ENCODE measurements at regions not wholly inside any gene's neighbourhood (a gene's known extent, or its start where the extent isn't known, plus 50 kb on each side); places are given as distances from the start of the nearest gene placed in this dataset.

- H3K27ac ChIP-seq (ENCODE audit: low read depth, low read length), result no peak overlapping the region
- no peak overlapping the region for H2BK120ac ChIP-seq (replicated peaks; ENCODE audit: low read depth, low read length)
- FAIRE-seq (no peak), DNase-seq (ENCODE audit: low read depth in 1 of 2, low spot score in 2 of 2) (no peak)
- H4K91ac ChIP-seq (replicated peaks; ENCODE audit: insufficient read length, low read length), result no peak overlapping the region
- H3K4me2 ChIP-seq (ENCODE audit: insufficient read depth in 1 of 2, low read depth in 2 of 2, low read length in 2 of 2), result no peak overlapping the region
- H3K27me3 ChIP-seq (replicated peaks in 1 of 4; ENCODE audit: control insufficient read depth in 3 of 4, extremely low read depth in 1 of 4, insufficient read depth in 3 of 4, low read length in 3 of 4), result no peaks in the 10 kb centered on the region
- no peak overlapping the region for H2AK5ac ChIP-seq (ENCODE audit: low read depth, low read length)
- H3K14ac ChIP-seq (ENCODE audit: insufficient read length), result no peak overlapping the region
- H4K8ac ChIP-seq (ENCODE audit: extremely low read depth, insufficient read depth, low read length), result no peak overlapping the region
- no peak overlapping the region for H2BK15ac ChIP-seq (ENCODE audit: low read length)
- no peak overlapping the region for H2AFZ ChIP-seq (ENCODE audit: low read length)
- peaks cover 0 to 7% (median 0%) of the 10 kb centered on the region in 4 experiments; a peak in 1 of 7 replicates for H3K4me1 ChIP-seq (replicated peaks in 1 of 4; ENCODE audit: control insufficient read depth in 3 of 4, insufficient read depth in 4 of 4, low read length in 3 of 4)
- no peaks in the 10 kb centered on the region for H3K79me1 ChIP-seq (ENCODE audit: low read depth, low read length)
- H3K4ac ChIP-seq (replicated peaks; ENCODE audit: insufficient read length, low read depth, low read length), result no peak overlapping the region
- no peaks in the 10 kb centered on the region for H3K36me3 ChIP-seq (ENCODE audit: control insufficient read depth in 2 of 4, insufficient read depth in 4 of 4, low read length in 3 of 4)
- H3K4me3 ChIP-seq (ENCODE audit: extremely low read depth in 1 of 4, insufficient read depth in 2 of 4, low read depth in 3 of 4, low read length in 4 of 4), result no peak overlapping the region
- POLR2A ChIA-PET (ENCODE audit: partially characterized antibody), result no interaction called here
- no peak overlapping the region for H3K23ac ChIP-seq (ENCODE audit: insufficient read length)
- TF ChIP-seq HDAC2 (IDR thresholded peaks at IDR 0.05; ENCODE audit: borderline replicate concordance in 1 of 2, low read depth in 2 of 2, low read length in 2 of 2) (no peak), SIN3A (conservative IDR thresholded peaks at IDR 0.05 in 1 of 2, IDR thresholded peaks at IDR 0.05 in 1 of 2; ENCODE audit: low read depth in 1 of 2, low read length in 2 of 2) (no peak), POU5F1 (IDR thresholded peaks at IDR 0.05; ENCODE audit: low read depth, low read length) (no peak), POLR2AphosphoS5 (IDR thresholded peaks at IDR 0.05; ENCODE audit: low read depth, low read length) (no peak), RNF2 (IDR thresholded peaks at IDR 0.05; ENCODE audit: borderline replicate concordance, low read depth, low read length, missing control alignments, poor library complexity, severe bottlenecking) (no peak), EZH2 (IDR thresholded peaks at IDR 0.05; ENCODE audit: low read depth, low read length, severe bottlenecking) (no peak), TBP (IDR thresholded peaks at IDR 0.05; ENCODE audit: low read depth, low read length) (no peak)
- no peaks in the 10 kb centered on the region for H4K20me1 ChIP-seq (replicated peaks in 1 of 2; ENCODE audit: control insufficient read depth in 1 of 2, insufficient read depth in 2 of 2, low read length in 2 of 2)
- CTCF ChIA-PET (ENCODE audit: partially characterized antibody), result interaction anchor here (1.0 to 1.1 kb wide), 2 partner anchors 300 to 894 kb away, joined by 3 read pairs; no protein-coding TSS in a partner anchor
- H3K23me2 ChIP-seq (ENCODE audit: low read depth, low read length), result no peaks in the 10 kb centered on the region
- H3K79me2 ChIP-seq (ENCODE audit: control insufficient read depth in 1 of 2, insufficient read depth in 2 of 2, low read length in 2 of 2), result no peaks in the 10 kb centered on the region
- H3K9ac ChIP-seq (replicated peaks in 1 of 4; ENCODE audit: extremely low read depth in 1 of 4, low read depth in 3 of 4, low read length in 3 of 4), result no peak overlapping the region
- no peak overlapping the region for H3K18ac ChIP-seq (ENCODE audit: extremely low read depth, low read length)
- H3K56ac ChIP-seq (replicated peaks; ENCODE audit: insufficient read length, low read depth, low read length), result no peak overlapping the region
- no peaks in the 10 kb centered on the region for H3K9me3 ChIP-seq (ENCODE audit: insufficient read depth in 2 of 2, low read depth in 1 of 2, low read length in 1 of 2)
- H2BK12ac ChIP-seq (ENCODE audit: low read depth, low read length), result no peak overlapping the region
- WGBS, 2 experiments (ENCODE audit: extremely low coverage in 1 of 2, insufficient coverage in 1 of 2, insufficient read length in 1 of 2, insufficient replicate concordance in 2 of 2, low coverage in 1 of 2, low lambda C conversion rate in 2 of 2, missing lambda C conversion rate in 1 of 2), result 98% methylated on average over 3 of the region's 3 CpGs; no CpG with 5 or more reads in 1 of the 2 experiments
- H4K5ac ChIP-seq (ENCODE audit: insufficient read length, low read depth, low read length), result no peak overlapping the region
- no peak overlapping the region for H2BK20ac ChIP-seq (ENCODE audit: low read length)
- no peak overlapping the region for H2BK5ac ChIP-seq (ENCODE audit: low read depth, low read length)
These were observed 284.6 kb upstream of the ELAC2 start for GRCh38 chr17:13302419-13302818.
